Cardiac muscle cell (in vitro differentiated cells and primary cell): ENCODE measurements at regions not wholly inside any gene's neighbourhood (a gene's known extent, or its start where the extent isn't known, plus 50 kb on each side); places are given as distances from the start of the nearest gene placed in this dataset.
"Not testable (repeated sequence)": the region's sequence is repeated elsewhere in the genome, so short reads cannot be mapped to it uniquely, and the experiment has no call there.

ENCODE experiments used
- DNase-seq, 2 donors: peaks; one replicate each; pipeline versions ENCODE4 v3.0.0 to v3.0.0-alpha.2; 2010 to 2017; ENCODE audit warnings: low read depth in 1 of 2, low spot score in 1 of 2
- H3K27ac ChIP-seq: fragments of 200-600 bp; sonication (generic); 2 replicates; pipeline ENCODE4 v1.5.1; 2016
- H3K27me3 ChIP-seq: fragments of 200-600 bp; sonication (generic); 2 replicates; pipeline ENCODE4 v1.6.0; 2016; ENCODE audit warnings: control low read depth
- H3K36me3 ChIP-seq: fragments of 200-600 bp; sonication (generic); 2 replicates; pipeline ENCODE4 v1.5.1; 2016; ENCODE audit warnings: control low read depth
- H3K4me1 ChIP-seq: fragments of 200-600 bp; sonication (generic); 2 replicates; pipeline ENCODE4 v1.8.1; 2017; ENCODE audit warnings: low read depth, mild to moderate bottlenecking, mixed run types
- H3K4me3 ChIP-seq: fragments of 200-600 bp; sonication (generic); 2 replicates; pipeline ENCODE4 v1.5.1; 2016; ENCODE audit warnings: mild to moderate bottlenecking
- H3K9me3 ChIP-seq: fragments of 200-600 bp; sonication (generic); 2 replicates; pipeline ENCODE4 v1.5.1; 2017; ENCODE audit warnings: low read depth, mild to moderate bottlenecking, control low read depth
- CTCF ChIP-seq: IDR thresholded peaks from 2 replicates; pipeline ENCODE4 v1.5.1; 2012; ENCODE audit warnings: low read depth, mild to moderate bottlenecking, low read length

- DNase-seq = peak in 1 of 2 donors; percentile 61
- H3K4me3 ChIP-seq = no peak overlapping the region
- H3K27ac ChIP-seq = no peak overlapping the region
Measured at GRCh38 chr7:104956753-104957450, 57.1 kb upstream of the KMT2E start.

GRCh38 chr7:104958371-104958865 is 55.6 kb upstream of the KMT2E start:
- Histone ChIP-seq H3K27me3 (no peaks in the 10 kb centered on the region), H3K36me3 (no peaks in the 10 kb centered on the region), H3K9me3 (no peaks in the 10 kb centered on the region), H3K4me1 (peaks cover 6% of the 10 kb centered on the region), H3K27ac (no peak overlapping the region), H3K4me3 (no peak overlapping the region)
- no peak for DNase-seq
- no peak for TF ChIP-seq CTCF

More at GRCh38 chr7:104956753-104957450, 57.1 kb upstream of the KMT2E start:
- peaks cover 6% of the 10 kb centered on the region for H3K4me1 ChIP-seq
- H3K36me3 ChIP-seq = no peaks in the 10 kb centered on the region
- no peaks in the 10 kb centered on the region for H3K27me3 ChIP-seq
- TF ChIP-seq CTCF = no peak
- H3K9me3 ChIP-seq = no peaks in the 10 kb centered on the region

- H3K27ac ChIP-seq, H3K36me3 ChIP-seq, H3K27me3 ChIP-seq, H3K9me3 ChIP-seq, DNase-seq, H3K4me3 ChIP-seq, H3K4me1 ChIP-seq: not testable (repeated sequence)
Measured at GRCh38 chr7:104959483-104959882, 54.5 kb upstream of the KMT2E start.

- DNase-seq = peak in 1 of 2 donors; percentile 76
- H3K27ac ChIP-seq = no peak overlapping the region
- H3K4me3 ChIP-seq = no peak overlapping the region
- no peaks in the 10 kb centered on the region for H3K36me3 ChIP-seq
- no peaks in the 10 kb centered on the region for H3K27me3 ChIP-seq
- TF ChIP-seq CTCF = no peak
- H3K4me1 ChIP-seq = peaks cover 6% of the 10 kb centered on the region
- H3K9me3 ChIP-seq = no peaks in the 10 kb centered on the region
Measured at GRCh38 chr7:104960741-104961448, 53.1 kb upstream of the KMT2E start.

GRCh38 chr7:104961821-104962220 is 52.2 kb upstream of the KMT2E start:
- Histone ChIP-seq H3K27ac (no peak overlapping the region), H3K9me3 (no peaks in the 10 kb centered on the region), H3K27me3 (no peaks in the 10 kb centered on the region), H3K4me1 (peaks cover 6% of the 10 kb centered on the region), H3K36me3 (no peaks in the 10 kb centered on the region), H3K4me3 (no peak overlapping the region)
- no peak for DNase-seq
- TF ChIP-seq CTCF = no peak

- Histone ChIP-seq H3K36me3 (no peaks in the 10 kb centered on the region), H3K4me1 (no peaks in the 10 kb centered on the region), H3K9me3 (no peaks in the 10 kb centered on the region), H3K4me3 (no peak overlapping the region), H3K27ac (no peak overlapping the region), H3K27me3 (no peaks in the 10 kb centered on the region)
- DNase-seq = no peak
- TF ChIP-seq CTCF = no peak
Measured at GRCh38 chr7:104962781-104963180, 51.2 kb upstream of the KMT2E start.
